ENCODE measurements at regions not wholly inside any gene's neighbourhood (a gene's known extent, or its start where the extent isn't known, plus 50 kb on each side); places are given as distances from the start of the nearest gene placed in this dataset.
"Not testable (repeated sequence)": the region's sequence is repeated elsewhere in the genome, so short reads cannot be mapped to it uniquely, and the experiment has no call there.

- DNase-seq: no peak
These were observed 81.0 kb upstream of the ZPLD1 start for GRCh38 chr3:102353805-102354204.

GRCh38 chr3:102354818-102355515 is 79.8 kb upstream of the ZPLD1 start:
- DNase-seq: no peak

GRCh38 chr3:102356506-102356905 is 78.3 kb upstream of the ZPLD1 start:
- no peak for DNase-seq

GRCh38 chr3:102357313-102357712 is 77.5 kb upstream of the ZPLD1 start:
- DNase-seq: not testable (repeated sequence)

GRCh38 chr3:102360183-102360860 is 74.5 kb upstream of the ZPLD1 start:
- DNase-seq: no peak

- no peak for DNase-seq
These were observed 73.7 kb upstream of the ZPLD1 start for GRCh38 chr3:102361101-102361500.

- DNase-seq: not testable (repeated sequence)
These were observed 68.7 kb upstream of the ZPLD1 start for GRCh38 chr3:102366116-102366515.

GRCh38 chr3:102374863-102375634 is 59.8 kb upstream of the ZPLD1 start:
- no peak for DNase-seq

- DNase-seq: no peak
These were observed 56.6 kb upstream of the ZPLD1 start for GRCh38 chr3:102378216-102378615.

GRCh38 chr3:102382201-102382600 is 52.6 kb upstream of the ZPLD1 start:
- DNase-seq: not testable (repeated sequence)

Measured in stimulated activated CD8-positive, alpha-beta memory T cell treated with anti-CD3 and anti-CD28 coated beads, Interleukin-4, amount 100 ng/mL, for 48 hours (primary cell).